Prostate gland (tissue), 2 donors: ENCODE measurements at regions not wholly inside any gene's neighbourhood (a gene's known extent, or its start where the extent isn't known, plus 50 kb on each side); places are given as distances from the start of the nearest gene placed in this dataset.

ENCODE experiments used
- DNase-seq: peaks from one replicate; pipeline ENCODE4 v3.0.0-alpha.2; 2019; ENCODE audit warnings: low spot score
- H3K27ac ChIP-seq, 2 donors: fragments of 200-600 bp; sonication (generic); 2 replicates each; pipeline ENCODE4 v1.5.1; 2017 to 2019
- H3K27me3 ChIP-seq: fragments of 200-600 bp; sonication (generic); replicated peaks from 2 replicates; pipeline ENCODE4 v1.5.1; 2019; ENCODE audit not compliant: insufficient read depth
- H3K36me3 ChIP-seq, 2 donors: fragments of 200-600 bp; sonication (generic); 1 replicate in 1 of 2; 2 replicates in 1 of 2; pipeline versions ENCODE4 v1.5.1 to v1.8.1; 2017 to 2019
- H3K4me1 ChIP-seq: fragments of 200-600 bp; sonication (generic); replicated peaks from 2 replicates; pipeline ENCODE4 v1.5.1; 2019
- H3K4me3 ChIP-seq, 2 donors: fragments of 200-600 bp; sonication (generic); 2 replicates each; pipeline ENCODE4 v1.5.1; 2017 to 2019
- H3K9me3 ChIP-seq: fragments of 200-600 bp; sonication (generic); 2 replicates; pipeline ENCODE4 v1.5.1; 2017
- CTCF ChIP-seq, 4 experiments: fragments of 200-600 bp in 2 of 4; fragments of 450-650 bp in 2 of 4; sonication (generic) in 2 of 4; IDR thresholded peaks; 1 replicate in 3 of 4; 2 replicates in 1 of 4; pipeline ENCODE4 v1.5.1; 2016 to 2019; ENCODE audit warnings: antibody characterized with exemption in 4 of 4, mild to moderate bottlenecking in 2 of 4, moderate library complexity in 2 of 4
- POLR2A ChIP-seq: fragments of 450-650 bp; IDR thresholded peaks from one replicate; pipeline ENCODE4 v1.6.1; 2016; ENCODE audit warnings: antibody characterized with exemption, mild to moderate bottlenecking
- POLR2AphosphoS5 ChIP-seq: sonication (generic); formaldehyde crosslinking; IDR thresholded peaks from one replicate; pipeline ENCODE4 v1.6.1; 2017; ENCODE audit warnings: antibody characterized with exemption
- WGBS: methylation state at CpG from one replicate; pipeline ENCODE4 v1.1.5; 2018; 5-methylcytosine and 5-hydroxymethylcytosine counted together
- intact Hi-C: fragments of 100-400 bp; cut with DNase I; formaldehyde crosslinking; loops from one replicate; pipeline ENCODE4 v1.14.2; 2022

GRCh38 chr9:135258461-135258860, 171.0 kb downstream of the OLFM1 start:
- Histone ChIP-seq H3K27me3 (peaks cover 1% of the 10 kb centered on the region), H3K27ac (no peak overlapping the region), H3K4me1 (no peaks in the 10 kb centered on the region), H3K9me3 (no peaks in the 10 kb centered on the region), H3K4me3 (no peak overlapping the region), H3K36me3 (no peaks in the 10 kb centered on the region)
- DNase-seq: no peak
- intact Hi-C loops: no loop called here
- TF ChIP-seq POLR2A: no peak
- 97% methylated on average over 23 of the region's 23 CpGs for WGBS

GRCh38 chr9:135259273-135259672, 171.8 kb downstream of the OLFM1 start:
- intact Hi-C loops: no loop called here
- Histone ChIP-seq H3K4me1 (no peaks in the 10 kb centered on the region), H3K9me3 (no peaks in the 10 kb centered on the region), H3K27me3 (peaks cover 3% of the 10 kb centered on the region), H3K27ac (no peak overlapping the region), H3K36me3 (no peaks in the 10 kb centered on the region), H3K4me3 (no peak overlapping the region)
- no peak for TF ChIP-seq POLR2A
- TF ChIP-seq POLR2AphosphoS5: no peak
- TF ChIP-seq CTCF (IDR thresholded peaks at IDR 0.05): no peak
- DNase-seq: no peak
- 84% methylated on average over 19 of the region's 19 CpGs for WGBS

- Histone ChIP-seq H3K9me3 (no peaks in the 10 kb centered on the region), H3K36me3 (no peaks in the 10 kb centered on the region), H3K27ac (no peak overlapping the region), H3K4me1 (no peaks in the 10 kb centered on the region), H3K27me3 (peaks cover 3% of the 10 kb centered on the region), H3K4me3 (no peak overlapping the region)
- intact Hi-C loops: no loop called here
- 48% methylated on average over 35 of the region's 35 CpGs for WGBS
- no peak for DNase-seq
- TF ChIP-seq CTCF (IDR thresholded peaks at IDR 0.05): no peak
- no peak for TF ChIP-seq POLR2AphosphoS5
- TF ChIP-seq POLR2A: no peak
Measured at GRCh38 chr9:135260221-135261180, 173.0 kb downstream of the OLFM1 start.

- no peaks in the 10 kb centered on the region for H3K4me1 ChIP-seq
- no peak for TF ChIP-seq POLR2A
- no peak for TF ChIP-seq POLR2AphosphoS5
- TF ChIP-seq CTCF (IDR thresholded peaks at IDR 0.05): no peak
- DNase-seq: no peak
- H3K27me3 ChIP-seq: peaks cover 3% of the 10 kb centered on the region
- intact Hi-C loops: no loop called here
- no peaks in the 10 kb centered on the region for H3K9me3 ChIP-seq
- no peak overlapping the region for H3K27ac ChIP-seq
- 78% methylated on average over 7 of the region's 7 CpGs for WGBS
- no peaks in the 10 kb centered on the region for H3K36me3 ChIP-seq
- no peak overlapping the region for H3K4me3 ChIP-seq
Measured at GRCh38 chr9:135262248-135262647, 174.8 kb downstream of the OLFM1 start.

GRCh38 chr9:135263511-135263910, 176.0 kb downstream of the OLFM1 start:
- no peak overlapping the region for H3K27ac ChIP-seq
- no peak overlapping the region for H3K4me3 ChIP-seq
- TF ChIP-seq CTCF (IDR thresholded peaks at IDR 0.05) (no peak), POLR2AphosphoS5 (no peak), POLR2A (no peak)
- H3K4me1 ChIP-seq: no peaks in the 10 kb centered on the region
- 65% methylated on average over 5 of the region's 5 CpGs for WGBS
- DNase-seq: no peak
- intact Hi-C loops: no loop called here
- peaks cover 3% of the 10 kb centered on the region for H3K27me3 ChIP-seq
- no peaks in the 10 kb centered on the region for H3K36me3 ChIP-seq
- H3K9me3 ChIP-seq: no peaks in the 10 kb centered on the region
